ENCODE measurements at regions not wholly inside any gene's neighbourhood (a gene's known extent, or its start where the extent isn't known, plus 50 kb on each side); places are given as distances from the start of the nearest gene placed in this dataset.
"Not testable (repeated sequence)": the region's sequence is repeated elsewhere in the genome, so short reads cannot be mapped to it uniquely, and the experiment has no call there.

DNA sequence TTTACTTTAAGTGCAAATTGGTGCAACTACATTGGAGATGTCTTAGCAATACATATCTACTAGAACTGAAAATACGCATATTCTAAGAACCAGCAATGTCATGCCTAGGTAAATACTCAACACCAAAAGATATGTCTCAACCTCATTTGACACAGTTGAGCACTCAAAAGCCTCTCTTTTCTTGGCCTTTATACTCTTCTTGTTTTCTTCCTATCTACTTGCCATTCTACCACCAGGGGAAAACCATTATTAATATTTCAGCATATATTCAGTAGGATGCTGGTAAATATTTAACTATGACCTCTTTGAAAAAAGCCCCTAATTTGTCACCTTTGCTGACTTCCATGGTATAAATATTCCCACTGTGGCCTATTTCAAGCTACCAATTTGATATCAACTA is 443.8 kb downstream of the LRRC70 start:
- no peaks in the 10 kb centered on the region for H3K27me3 ChIP-seq
- DNase-seq: no peak
- TF ChIP-seq, protein P1, sequence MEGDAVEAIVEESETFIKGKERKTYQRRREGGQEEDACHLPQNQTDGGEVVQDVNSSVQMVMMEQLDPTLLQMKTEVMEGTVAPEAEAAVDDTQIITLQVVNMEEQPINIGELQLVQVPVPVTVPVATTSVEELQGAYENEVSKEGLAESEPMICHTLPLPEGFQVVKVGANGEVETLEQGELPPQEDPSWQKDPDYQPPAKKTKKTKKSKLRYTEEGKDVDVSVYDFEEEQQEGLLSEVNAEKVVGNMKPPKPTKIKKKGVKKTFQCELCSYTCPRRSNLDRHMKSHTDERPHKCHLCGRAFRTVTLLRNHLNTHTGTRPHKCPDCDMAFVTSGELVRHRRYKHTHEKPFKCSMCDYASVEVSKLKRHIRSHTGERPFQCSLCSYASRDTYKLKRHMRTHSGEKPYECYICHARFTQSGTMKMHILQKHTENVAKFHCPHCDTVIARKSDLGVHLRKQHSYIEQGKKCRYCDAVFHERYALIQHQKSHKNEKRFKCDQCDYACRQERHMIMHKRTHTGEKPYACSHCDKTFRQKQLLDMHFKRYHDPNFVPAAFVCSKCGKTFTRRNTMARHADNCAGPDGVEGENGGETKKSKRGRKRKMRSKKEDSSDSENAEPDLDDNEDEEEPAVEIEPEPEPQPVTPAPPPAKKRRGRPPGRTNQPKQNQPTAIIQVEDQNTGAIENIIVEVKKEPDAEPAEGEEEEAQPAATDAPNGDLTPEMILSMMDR (IDR thresholded peaks at IDR 0.05; ENCODE audit: low read depth, low read length): no peak

DNA sequence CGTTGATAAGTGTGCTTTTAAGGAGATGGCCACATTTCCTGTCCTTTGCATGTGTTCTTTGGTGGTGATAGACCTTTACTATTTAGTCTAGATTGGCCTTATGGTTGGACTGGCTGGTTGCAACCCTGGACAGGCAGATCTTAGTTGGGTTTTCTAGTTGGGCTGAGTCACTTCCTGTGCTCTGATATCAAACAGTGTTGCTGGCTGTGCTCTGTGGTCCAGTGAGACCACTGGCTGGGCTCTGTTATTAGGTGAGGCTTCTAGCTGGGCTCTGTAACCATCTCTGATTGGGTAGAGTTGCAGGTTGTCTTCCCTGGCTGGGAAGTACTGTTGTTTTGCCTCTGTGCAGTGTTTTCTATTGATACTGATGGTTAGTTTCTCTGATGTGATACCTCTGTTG is 432.5 kb downstream of the LRRC70 start:
- Histone ChIP-seq H3K9me3 (no peaks in the 10 kb centered on the region; the same call in 1 of the 2 replicates), H3K4me3 (ENCODE audit: low read depth, low read length) (no peak overlapping the region), H3K27me3 (no peaks in the 10 kb centered on the region), H3K4me1 (no peaks in the 10 kb centered on the region), H3K36me3 (no peaks in the 10 kb centered on the region)
- no peak for DNase-seq
- TF ChIP-seq, protein P1 (IDR thresholded peaks at IDR 0.05; ENCODE audit: low read depth, low read length): no peak

More for the DNA sequence above, 443.8 kb downstream of the LRRC70 start:
- Histone ChIP-seq H3K4me3 (ENCODE audit: low read depth, low read length) (no peak overlapping the region), H3K9me3 (no peaks in the 10 kb centered on the region), H3K4me1 (no peaks in the 10 kb centered on the region), H3K36me3 (no peaks in the 10 kb centered on the region)

DNA sequence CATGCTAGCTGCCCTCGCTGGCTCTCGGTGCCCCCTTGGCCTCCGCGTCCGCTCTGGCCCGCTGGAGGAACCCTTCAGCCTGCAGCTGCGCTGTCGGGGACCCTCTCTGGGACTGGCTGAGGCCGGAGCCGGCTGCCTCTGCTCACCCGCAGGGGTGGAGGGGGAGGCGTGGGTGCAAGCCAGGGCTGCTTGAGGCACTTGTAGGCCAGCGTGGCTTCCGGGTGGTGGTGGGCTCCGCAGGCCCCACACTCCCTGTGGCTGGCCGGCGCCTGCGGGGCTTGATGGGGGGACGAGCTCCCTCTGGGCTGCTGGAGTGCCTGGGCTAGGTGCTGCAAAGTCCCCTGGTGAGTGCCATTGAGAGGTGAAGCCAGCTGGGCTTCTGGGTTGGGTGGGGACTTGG is 429.6 kb downstream of the LRRC70 start:
- H3K4me3 ChIP-seq (ENCODE audit: low read depth, low read length): no peak overlapping the region
- no peaks in the 10 kb centered on the region for H3K27me3 ChIP-seq
- H3K9me3 ChIP-seq: no peaks in the 10 kb centered on the region; the same call in 1 of the 2 replicates
- H3K36me3 ChIP-seq: no peaks in the 10 kb centered on the region
- TF ChIP-seq, protein P1 (IDR thresholded peaks at IDR 0.05; ENCODE audit: low read depth, low read length): no peak
- DNase-seq: no peak
- H3K4me1 ChIP-seq: no peaks in the 10 kb centered on the region

DNA sequence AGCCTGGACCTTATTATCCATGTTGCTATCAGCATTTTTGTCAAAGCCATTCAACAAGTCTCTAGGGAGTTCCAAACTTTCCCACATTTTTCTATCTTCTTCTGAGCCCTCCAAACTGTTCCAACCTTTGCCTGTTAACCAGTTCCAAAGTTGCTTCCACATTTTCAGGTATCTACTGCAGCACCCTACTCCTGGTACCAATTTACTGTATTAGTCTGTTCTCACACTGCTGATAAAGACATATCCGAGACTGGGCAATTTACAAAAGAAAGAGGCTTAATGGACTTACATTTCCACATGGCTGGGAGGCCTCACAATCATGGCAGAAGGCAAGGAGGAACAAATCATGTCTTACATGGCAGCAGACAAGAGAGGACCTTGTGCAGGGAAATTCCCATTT is 416.2 kb downstream of the LRRC70 start:
- not testable (repeated sequence) for DNase-seq; H3K27me3 ChIP-seq; H3K4me1 ChIP-seq; H3K9me3 ChIP-seq; H3K36me3 ChIP-seq; H3K4me3 ChIP-seq (ENCODE audit: low read depth, low read length)

DNA sequence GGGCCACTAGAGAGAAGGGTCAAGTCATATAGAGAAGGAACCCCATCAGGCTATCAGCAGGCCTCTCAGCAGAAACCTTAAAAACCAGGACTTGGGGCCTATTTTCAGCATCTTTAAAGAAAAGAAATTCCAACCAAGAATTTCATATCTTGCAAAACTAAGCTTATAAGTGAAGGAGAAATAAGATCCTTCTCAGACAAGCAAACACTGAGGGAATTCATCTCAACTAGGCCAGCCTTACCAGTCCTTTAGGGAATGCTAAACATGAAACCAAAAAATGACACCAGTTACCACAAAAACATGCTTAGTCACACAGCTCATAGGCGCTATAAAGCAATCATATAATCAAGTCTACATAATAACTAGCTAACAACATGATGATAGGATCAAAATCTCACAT is 407.1 kb downstream of the LRRC70 start:
- TF ChIP-seq, protein P1 (IDR thresholded peaks at IDR 0.05; ENCODE audit: low read depth, low read length): no peak
- no peak for DNase-seq

DNA sequence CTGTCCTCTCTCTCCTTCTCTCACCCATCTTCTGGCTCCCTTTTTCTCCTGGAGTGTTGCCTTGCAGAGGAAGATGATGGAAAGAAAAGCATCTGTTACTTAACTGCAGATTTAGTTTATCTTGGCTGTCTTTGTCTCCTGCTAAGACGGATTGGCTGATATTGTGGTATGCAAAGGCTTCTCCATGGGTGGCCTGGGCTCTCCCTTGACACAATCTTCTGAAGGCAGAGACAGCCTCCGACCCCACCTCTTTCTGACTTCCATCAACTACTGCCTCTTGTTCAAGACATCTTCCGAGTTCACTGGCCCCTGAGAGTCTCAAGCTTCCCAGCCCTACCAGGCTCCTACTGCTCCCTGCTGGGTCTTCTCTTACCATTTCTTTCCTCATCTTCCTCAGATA is 403.7 kb downstream of the LRRC70 start:
- DNase-seq: no peak
- H3K27me3 ChIP-seq: no peaks in the 10 kb centered on the region
- TF ChIP-seq, protein P1 (IDR thresholded peaks at IDR 0.05; ENCODE audit: low read depth, low read length): no peak
- no peaks in the 10 kb centered on the region for H3K4me1 ChIP-seq
- no peaks in the 10 kb centered on the region for H3K9me3 ChIP-seq
- H3K36me3 ChIP-seq: no peaks in the 10 kb centered on the region
- no peak overlapping the region for H3K4me3 ChIP-seq (ENCODE audit: low read depth, low read length)

More for the DNA sequence above, 407.1 kb downstream of the LRRC70 start:
- Histone ChIP-seq H3K4me3 (ENCODE audit: low read depth, low read length) (no peak overlapping the region), H3K36me3 (no peaks in the 10 kb centered on the region), H3K27me3 (no peaks in the 10 kb centered on the region), H3K4me1 (no peaks in the 10 kb centered on the region), H3K9me3 (no peaks in the 10 kb centered on the region)

DNA sequence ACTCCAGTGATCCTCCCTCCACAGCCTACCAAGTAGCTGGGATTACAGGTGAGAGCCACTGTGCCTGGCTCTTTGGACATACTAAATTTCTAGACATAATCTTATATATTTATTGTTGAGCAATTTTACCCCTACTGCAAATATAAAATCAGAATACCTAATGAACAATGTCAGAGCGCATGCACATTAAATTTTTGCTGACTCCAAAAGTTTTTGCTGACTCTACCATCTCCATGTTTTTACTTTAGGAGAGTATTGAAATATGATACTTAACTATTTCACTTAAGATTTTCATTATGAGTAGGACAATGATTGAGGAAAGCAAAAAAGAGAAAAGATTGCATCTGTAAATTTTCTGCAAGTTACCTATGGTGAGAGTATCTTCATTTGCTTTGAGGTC is 402.3 kb downstream of the LRRC70 start:
- no peak for DNase-seq
- Histone ChIP-seq H3K9me3 (no peaks in the 10 kb centered on the region), H3K4me3 (ENCODE audit: low read depth, low read length) (no peak overlapping the region), H3K27me3 (no peaks in the 10 kb centered on the region), H3K4me1 (no peaks in the 10 kb centered on the region), H3K36me3 (no peaks in the 10 kb centered on the region)
- TF ChIP-seq, protein P1 (IDR thresholded peaks at IDR 0.05; ENCODE audit: low read depth, low read length): no peak

Measured in BE2C (cell line).